ENCODE measurements at regions not wholly inside any gene's neighbourhood (a gene's known extent, or its start where the extent isn't known, plus 50 kb on each side); places are given as distances from the start of the nearest gene placed in this dataset.

DNA sequence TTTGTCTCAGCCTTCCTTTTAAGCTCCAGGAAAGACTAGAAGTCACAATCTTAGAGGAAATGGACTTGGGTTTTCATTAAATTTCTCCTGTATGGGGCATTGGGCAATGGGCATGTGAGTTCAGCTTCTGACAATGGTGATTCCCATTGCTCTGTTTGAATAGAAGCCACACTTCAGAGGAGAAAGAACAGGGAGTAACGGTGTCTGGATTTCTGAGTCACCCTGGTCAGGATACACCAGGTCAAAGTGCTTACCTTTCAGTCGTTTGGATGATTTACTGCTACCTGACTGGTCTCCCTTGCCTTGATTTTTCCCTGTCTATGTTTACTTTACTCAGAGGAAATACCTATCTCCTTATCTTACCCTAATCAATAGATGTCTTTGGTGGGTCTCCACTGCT is 111.7 kb upstream of the VEPH1 start:
- TF ChIP-seq CTCF (conservative IDR thresholded peaks at IDR 0.05) (no peak), ZFX (IDR thresholded peaks at IDR 0.05) (no peak)
